OCI-LY1 (cell line): ENCODE measurements at regions not wholly inside any gene's neighbourhood (a gene's known extent, or its start where the extent isn't known, plus 50 kb on each side); places are given as distances from the start of the nearest gene placed in this dataset.

ENCODE experiments used
- H2AFZ ChIP-seq: fragments of 200-600 bp; sonication (generic), shearing (Covaris generic); 2 replicates; pipeline ENCODE4 v1.6.0; 2014; ENCODE audit warnings: antibody characterized with exemption, mild to moderate bottlenecking, low read length
- H3F3A ChIP-seq: fragments of 200-600 bp; sonication (generic), shearing (Covaris generic); 2 replicates; pipeline ENCODE4 v1.6.0; 2014; ENCODE audit warnings: mild to moderate bottlenecking, antibody characterized with exemption, low read length, moderate library complexity; ENCODE audit not compliant: insufficient read depth
- H3K27ac ChIP-seq: fragments of 200-600 bp; sonication (generic); 2 replicates; pipeline ENCODE4 v1.5.1; 2014; ENCODE audit warnings: low read length, mixed run types, mild to moderate bottlenecking, low read depth; ENCODE audit not compliant: poor library complexity, severe bottlenecking
- H3K27me3 ChIP-seq: fragments of 200-600 bp; sonication (generic); 2 replicates; pipeline ENCODE4 v1.6.0; 2014; ENCODE audit warnings: antibody characterized with exemption, mild to moderate bottlenecking, low read length, moderate library complexity; ENCODE audit not compliant: insufficient read depth
- H3K36me3 ChIP-seq: fragments of 200-600 bp; sonication (generic); 2 replicates; pipeline ENCODE4 v1.6.1; 2014; ENCODE audit warnings: mild to moderate bottlenecking, antibody characterized with exemption, low read length, moderate library complexity, mixed read lengths; ENCODE audit not compliant: insufficient read depth
- H3K4me1 ChIP-seq: fragments of 200-600 bp; sonication (generic); 2 replicates; pipeline ENCODE4 v1.5.1; 2014; ENCODE audit warnings: mild to moderate bottlenecking, low read length, moderate library complexity; ENCODE audit not compliant: insufficient read depth, severe bottlenecking
- H3K4me2 ChIP-seq: fragments of 200-600 bp; sonication (generic), shearing (Covaris generic); 2 replicates; pipeline ENCODE4 v1.6.1; 2014; ENCODE audit warnings: low read length
- H3K4me3 ChIP-seq: fragments of 200-600 bp; sonication (generic); 2 replicates; pipeline ENCODE4 v1.5.1; 2014; ENCODE audit warnings: low read length, low read depth, mild to moderate bottlenecking, mixed read lengths; ENCODE audit not compliant: poor library complexity, severe bottlenecking
- H3K79me2 ChIP-seq: fragments of 200-600 bp; shearing (Covaris generic); 2 replicates; pipeline ENCODE4 v1.6.1; 2016; ENCODE audit warnings: mixed run types, low read length, mixed read lengths; ENCODE audit not compliant: insufficient read depth
- H3K9ac ChIP-seq: fragments of 200-600 bp; sonication (generic), shearing (Covaris generic); 2 replicates; pipeline ENCODE4 v1.6.1; 2014; ENCODE audit warnings: mild to moderate bottlenecking, low read length, mixed read lengths
- H3K9me2 ChIP-seq: fragments of 200-600 bp; sonication (generic), shearing (Covaris generic); 2 replicates; pipeline ENCODE4 v1.6.1; 2014; ENCODE audit warnings: low read depth, mild to moderate bottlenecking, low read length, mixed read lengths
- H3K9me3 ChIP-seq: fragments of 200-600 bp; shearing (Covaris generic); 2 replicates; pipeline ENCODE4 v1.6.1; 2014; ENCODE audit warnings: low read length, mixed read lengths
- H4K20me1 ChIP-seq: fragments of 200-600 bp; sonication (generic), shearing (Covaris generic); 2 replicates; pipeline ENCODE4 v1.6.0; 2016; ENCODE audit warnings: mild to moderate bottlenecking, low read length; ENCODE audit not compliant: insufficient read depth
- EZH2 ChIP-seq: fragments of 200-600 bp; sonication (generic), shearing (Covaris generic); IDR thresholded peaks from 2 replicates; pipeline ENCODE4 v1.8.0; 2017; ENCODE audit warnings: borderline replicate concordance, mixed run types, mild to moderate bottlenecking, antibody characterized with exemption, low read length, moderate library complexity, mixed read lengths
- TF ChIP-seq, protein P1 (sequence below): fragments of 200-600 bp; sonication (generic), shearing (Covaris generic); IDR thresholded peaks from 2 replicates; pipeline ENCODE4 v1.5.1; 2017; ENCODE audit warnings: mild to moderate bottlenecking, antibody characterized with exemption, low read length, moderate library complexity, mixed read lengths

DNA sequence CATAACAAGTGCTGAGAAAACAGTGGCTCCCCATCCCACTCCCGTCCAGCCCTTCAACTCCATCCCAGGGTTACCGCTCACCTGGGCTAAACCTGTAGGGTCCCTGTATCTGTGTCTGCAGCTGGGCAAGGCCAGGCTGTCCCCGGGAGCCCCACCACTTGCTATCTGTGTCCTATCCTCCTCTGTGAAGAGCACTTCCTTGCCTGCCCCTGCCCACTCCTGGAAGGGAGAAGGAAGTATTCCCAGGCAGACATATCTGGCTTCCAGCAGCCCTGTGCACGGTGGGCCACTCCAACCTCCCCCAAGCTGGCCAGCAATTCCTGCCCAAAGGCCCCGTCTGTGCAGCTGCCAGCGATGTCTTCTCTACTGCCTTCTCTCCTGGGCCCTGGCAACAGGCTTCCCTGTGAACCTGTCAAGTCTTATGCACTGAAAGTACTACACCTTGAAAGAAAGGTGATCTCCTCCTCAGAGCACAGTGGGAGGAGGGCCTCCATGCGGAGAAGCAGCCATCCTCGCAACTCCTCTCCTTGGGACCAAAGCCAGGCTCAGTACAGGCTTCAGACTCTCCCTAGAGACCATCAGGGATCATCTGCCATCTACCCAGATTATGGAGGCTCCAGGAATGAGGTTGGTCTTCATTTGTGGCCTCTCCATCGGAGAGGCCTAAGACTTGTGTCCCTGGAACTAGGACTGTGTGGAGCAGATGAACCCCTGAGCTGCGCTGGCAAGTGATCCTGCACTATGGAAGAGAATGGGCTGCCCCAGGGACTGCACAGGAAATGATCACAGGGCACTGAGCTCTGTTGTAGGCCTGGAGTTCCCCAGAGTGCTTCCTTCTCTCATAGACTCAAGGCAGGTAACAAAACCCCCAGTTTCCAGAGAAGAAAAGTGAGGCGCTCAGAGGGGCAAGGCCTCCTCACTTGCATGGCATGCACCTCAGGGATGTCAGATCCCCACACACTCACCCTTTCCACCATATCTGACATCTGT lies 663.6 kb downstream of the BCL11B start:
- Histone ChIP-seq H4K20me1 (no peaks in the 10 kb centered on the region), H3K79me2 (no peaks in the 10 kb centered on the region), H3K27me3 (no peaks in the 10 kb centered on the region), H3K9me3 (no peaks in the 10 kb centered on the region), H3K27ac (no peak overlapping the region), H3K36me3 (no peaks in the 10 kb centered on the region), H3K4me2 (no peak overlapping the region), H3F3A (no peaks in the 10 kb centered on the region), H3K4me3 (no peak overlapping the region), H2AFZ (no peak overlapping the region), H3K9me2 (no peaks in the 10 kb centered on the region), H3K4me1 (no peaks in the 10 kb centered on the region), H3K9ac (no peak overlapping the region)
- TF ChIP-seq, protein P1, sequence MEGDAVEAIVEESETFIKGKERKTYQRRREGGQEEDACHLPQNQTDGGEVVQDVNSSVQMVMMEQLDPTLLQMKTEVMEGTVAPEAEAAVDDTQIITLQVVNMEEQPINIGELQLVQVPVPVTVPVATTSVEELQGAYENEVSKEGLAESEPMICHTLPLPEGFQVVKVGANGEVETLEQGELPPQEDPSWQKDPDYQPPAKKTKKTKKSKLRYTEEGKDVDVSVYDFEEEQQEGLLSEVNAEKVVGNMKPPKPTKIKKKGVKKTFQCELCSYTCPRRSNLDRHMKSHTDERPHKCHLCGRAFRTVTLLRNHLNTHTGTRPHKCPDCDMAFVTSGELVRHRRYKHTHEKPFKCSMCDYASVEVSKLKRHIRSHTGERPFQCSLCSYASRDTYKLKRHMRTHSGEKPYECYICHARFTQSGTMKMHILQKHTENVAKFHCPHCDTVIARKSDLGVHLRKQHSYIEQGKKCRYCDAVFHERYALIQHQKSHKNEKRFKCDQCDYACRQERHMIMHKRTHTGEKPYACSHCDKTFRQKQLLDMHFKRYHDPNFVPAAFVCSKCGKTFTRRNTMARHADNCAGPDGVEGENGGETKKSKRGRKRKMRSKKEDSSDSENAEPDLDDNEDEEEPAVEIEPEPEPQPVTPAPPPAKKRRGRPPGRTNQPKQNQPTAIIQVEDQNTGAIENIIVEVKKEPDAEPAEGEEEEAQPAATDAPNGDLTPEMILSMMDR, result no peak
- TF ChIP-seq EZH2, result no peak

DNA sequence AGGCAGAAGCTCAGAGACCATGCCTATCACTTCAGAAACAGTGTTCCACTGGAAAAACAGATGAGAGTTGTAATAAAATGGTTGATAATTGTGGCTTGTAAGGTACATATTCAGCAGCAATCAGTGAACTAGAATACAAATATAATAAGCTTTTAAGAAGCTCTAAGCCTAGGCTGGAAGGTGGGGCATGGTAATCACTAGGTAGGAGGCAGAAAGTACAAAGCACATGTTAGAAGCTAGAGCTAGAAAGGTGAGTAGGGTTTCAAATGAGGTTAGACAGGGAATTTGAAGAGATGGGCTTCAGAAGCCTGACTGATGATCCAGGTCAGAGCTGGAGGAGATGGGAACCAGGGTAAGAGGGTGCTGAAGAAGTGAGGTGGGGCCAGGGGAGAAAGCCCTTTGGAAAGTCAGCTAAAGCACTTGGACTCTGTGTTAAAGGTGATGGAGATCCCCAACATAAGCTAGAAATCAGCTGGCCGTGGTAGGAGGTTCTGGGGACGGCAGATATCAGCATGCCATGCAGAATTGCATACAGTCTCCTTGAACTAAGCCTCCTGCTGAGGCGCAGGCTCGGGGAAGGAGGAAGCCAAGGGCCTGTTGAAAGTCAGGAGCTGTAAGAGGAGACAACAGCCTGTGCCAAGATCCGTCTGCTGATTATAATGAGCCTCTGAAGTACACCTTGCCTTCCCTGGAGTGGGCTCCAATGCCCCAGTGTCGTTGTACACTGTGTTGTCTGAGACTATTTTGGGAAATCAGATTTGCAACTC lies 659.4 kb downstream of the BCL11B start:
- H3F3A ChIP-seq, result no peaks in the 10 kb centered on the region
- H3K9me2 ChIP-seq, result no peaks in the 10 kb centered on the region
- no peaks in the 10 kb centered on the region for H4K20me1 ChIP-seq
- H3K79me2 ChIP-seq, result no peaks in the 10 kb centered on the region
- no peaks in the 10 kb centered on the region for H3K4me1 ChIP-seq
- H3K27ac ChIP-seq, result no peak overlapping the region
- H3K4me3 ChIP-seq, result no peak overlapping the region
- H3K9me3 ChIP-seq, result no peaks in the 10 kb centered on the region
- no peaks in the 10 kb centered on the region for H3K36me3 ChIP-seq
- H3K4me2 ChIP-seq, result no peak overlapping the region
- H2AFZ ChIP-seq, result no peak overlapping the region
- no peaks in the 10 kb centered on the region for H3K27me3 ChIP-seq
- no peak overlapping the region for H3K9ac ChIP-seq
- TF ChIP-seq EZH2, result no peak
- TF ChIP-seq, protein P1, result no peak

DNA sequence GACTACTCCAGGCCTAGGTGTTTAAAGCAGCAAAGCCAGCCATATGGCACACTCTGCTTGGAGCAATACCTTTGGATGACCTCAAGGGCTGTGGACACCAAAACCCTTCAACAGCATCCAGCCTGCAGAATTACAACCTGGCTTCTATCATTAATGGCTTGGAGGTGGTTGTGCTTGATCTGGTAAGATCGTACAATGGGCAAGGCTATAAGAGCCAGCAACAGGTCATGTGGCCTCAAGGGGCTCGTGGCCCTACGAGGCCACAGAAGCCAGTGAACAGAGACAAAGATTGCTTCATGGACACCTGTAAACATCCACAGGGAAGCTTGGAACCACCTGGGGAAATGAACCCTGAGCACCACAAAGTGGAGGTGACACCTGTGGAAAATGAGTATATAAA lies 657.3 kb downstream of the BCL11B start:
- Histone ChIP-seq H3K4me3 (no peak overlapping the region), H2AFZ (no peak overlapping the region), H3K27ac (no peak overlapping the region), H3K79me2 (no peaks in the 10 kb centered on the region), H3K4me1 (no peaks in the 10 kb centered on the region), H3K27me3 (no peaks in the 10 kb centered on the region), H3K4me2 (no peak overlapping the region), H3K36me3 (no peaks in the 10 kb centered on the region), H3K9me3 (no peaks in the 10 kb centered on the region), H4K20me1 (no peaks in the 10 kb centered on the region), H3K9me2 (no peaks in the 10 kb centered on the region), H3F3A (no peaks in the 10 kb centered on the region), H3K9ac (no peak overlapping the region)
- TF ChIP-seq, protein P1, result no peak
- no peak for TF ChIP-seq EZH2
